HEK293T (cell line): ENCODE measurements at regions not wholly inside any gene's neighbourhood (a gene's known extent, or its start where the extent isn't known, plus 50 kb on each side); places are given as distances from the start of the nearest gene placed in this dataset.

ENCODE experiments used
- BHLHE40 ChIP-seq: fragments of 450-650 bp; IDR thresholded peaks from 2 replicates; pipeline ENCODE4 v1.6.1; 2016; ENCODE audit warnings: mild to moderate bottlenecking, moderate library complexity, borderline replicate concordance
- ELF4 ChIP-seq: fragments of 450-650 bp; IDR thresholded peaks from 2 replicates; pipeline ENCODE4 v1.6.1; 2017; ENCODE audit warnings: antibody characterized with exemption
- FOXM1 ChIP-seq: fragments of 450-650 bp; IDR thresholded peaks from 2 replicates; pipeline ENCODE4 v1.6.1; 2017; ENCODE audit warnings: mild to moderate bottlenecking, borderline replicate concordance
- NFRKB ChIP-seq: fragments of 450-650 bp; IDR thresholded peaks from 2 replicates; pipeline ENCODE4 v1.6.1; 2016; ENCODE audit warnings: mild to moderate bottlenecking, moderate library complexity

- TF ChIP-seq NFRKB (no peak), BHLHE40 (no peak), ELF4 (no peak), FOXM1 (no peak)
Measured at GRCh38 chr18:59068276-59069071, 71.2 kb upstream of the SEC11C start.
